SK-N-MC (cell line): ENCODE measurements at regions not wholly inside any gene's neighbourhood (a gene's known extent, or its start where the extent isn't known, plus 50 kb on each side); places are given as distances from the start of the nearest gene placed in this dataset.

Experiments used
- DNase-seq: peaks from one replicate; pipeline ENCODE4 v3.0.0-alpha.2; 2011; ENCODE audit warnings: low read depth, low spot score
- H3K27ac ChIP-seq: fragments of 200-600 bp; sonication (generic); 2 replicates; pipeline ENCODE4 v1.5.1; 2016; ENCODE audit warnings: mixed run types
- H3K36me3 ChIP-seq: fragments of 200-600 bp; sonication (generic); 2 replicates; pipeline ENCODE4 v1.6.1; 2017; ENCODE audit warnings: antibody characterized with exemption, low read length, mixed read lengths; ENCODE audit not compliant: insufficient read depth
- H3K4me3 ChIP-seq: fragments of 200-600 bp; sonication (generic); 2 replicates; pipeline ENCODE4 v1.5.1; 2016
- H3K9ac ChIP-seq: fragments of 200-600 bp; sonication (generic); 2 replicates; pipeline ENCODE4 v1.8.0; 2017; ENCODE audit warnings: mixed run types, mixed read lengths; ENCODE audit not compliant: insufficient read length
- H3K9me3 ChIP-seq: fragments of 200-600 bp; sonication (generic); 2 replicates; pipeline ENCODE4 v1.6.1; 2017; ENCODE audit warnings: low read depth, mild to moderate bottlenecking, antibody characterized with exemption, low read length, moderate library complexity, mixed read lengths
- EZH2 ChIP-seq: fragments of 200-600 bp; sonication (generic); IDR thresholded peaks from one replicate; pipeline ENCODE4 v1.6.1; 2017; ENCODE audit warnings: antibody characterized with exemption
- FOXP2 ChIP-seq: optimal IDR thresholded peaks from 2 replicates; pipeline ENCODE3; 2011; ENCODE audit warnings: mild to moderate bottlenecking, moderate library complexity; ENCODE audit not compliant: insufficient read depth; ENCODE audit errors: extremely low read length, control extremely low read depth
- POLR2AphosphoS5 ChIP-seq: IDR thresholded peaks from 2 replicates; pipeline ENCODE4 v1.6.1; 2012; ENCODE audit warnings: mild to moderate bottlenecking, low read depth, low read length, borderline replicate concordance

GRCh38 chr9:135034106-135034505 is 53.4 kb upstream of the OLFM1 start:
- Histone ChIP-seq H3K4me3 (no peak overlapping the region), H3K9ac (no peak overlapping the region), H3K9me3 (no peaks in the 10 kb centered on the region), H3K36me3 (no peaks in the 10 kb centered on the region), H3K27ac (no peak overlapping the region)
- TF ChIP-seq POLR2AphosphoS5 (no peak), EZH2 (no peak), FOXP2 (no peak)
- DNase-seq: no peak

- Histone ChIP-seq H3K9ac (no peak overlapping the region), H3K27ac (no peak overlapping the region), H3K9me3 (no peaks in the 10 kb centered on the region), H3K36me3 (no peaks in the 10 kb centered on the region), H3K4me3 (no peak overlapping the region)
- DNase-seq: no peak
- TF ChIP-seq FOXP2 (no peak), POLR2AphosphoS5 (no peak)
Observed at GRCh38 chr9:135035781-135036760, 51.4 kb upstream of the OLFM1 start.

GRCh38 chr9:135036861-135037465 is 50.5 kb upstream of the OLFM1 start:
- no peak overlapping the region for H3K27ac ChIP-seq
- H3K36me3 ChIP-seq: no peaks in the 10 kb centered on the region
- no peaks in the 10 kb centered on the region for H3K9me3 ChIP-seq
- no peak overlapping the region for H3K9ac ChIP-seq
- no peak for TF ChIP-seq FOXP2
- no peak for TF ChIP-seq POLR2AphosphoS5
- no peak for TF ChIP-seq EZH2
- no peak for DNase-seq
- H3K4me3 ChIP-seq: no peak overlapping the region

- TF ChIP-seq FOXP2 (no peak), POLR2AphosphoS5 (no peak), EZH2 (no peak)
- Histone ChIP-seq H3K36me3 (no peaks in the 10 kb centered on the region), H3K4me3 (no peak overlapping the region), H3K9me3 (no peaks in the 10 kb centered on the region), H3K27ac (no peak overlapping the region), H3K9ac (no peak overlapping the region)
- no peak for DNase-seq
Observed at GRCh38 chr9:135037521-135038250, 49.8 kb upstream of the OLFM1 start.
